ENCODE measurements at regions not wholly inside any gene's neighbourhood (a gene's known extent, or its start where the extent isn't known, plus 50 kb on each side); places are given as distances from the start of the nearest gene placed in this dataset.

DNA sequence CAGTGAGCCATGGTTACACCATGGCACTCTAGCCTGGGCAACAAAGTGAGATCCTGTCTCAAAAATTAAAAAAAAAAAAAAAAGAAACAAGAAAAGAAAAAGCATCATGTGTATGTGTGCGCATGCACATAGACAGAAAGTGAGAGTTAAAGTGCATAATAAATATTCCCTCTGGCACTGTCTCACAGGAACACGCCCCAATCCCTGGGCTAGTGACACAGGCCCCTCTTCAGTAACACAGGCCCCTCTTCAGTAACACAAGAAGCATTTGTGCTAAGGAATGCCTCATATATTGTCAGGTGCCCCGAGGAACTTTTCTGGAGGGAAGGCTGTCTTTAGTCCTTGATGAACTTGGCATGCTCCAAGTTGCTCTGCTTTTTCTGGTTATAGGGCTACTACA, 57.5 kb downstream of the RPL27A start:
- H3K4me3 ChIP-seq (ENCODE audit: low read depth, low read length): no peak overlapping the region
- no peak for DNase-seq (ENCODE audit: low read depth)
- TF ChIP-seq CTCF (IDR thresholded peaks at IDR 0.05; ENCODE audit: insufficient read depth, low read depth, low read length, missing control alignments): no peak

GRCh38 chr11:8744423-8744822, 61.8 kb downstream of the RPL27A start:
- TF ChIP-seq CTCF (IDR thresholded peaks at IDR 0.05; ENCODE audit: insufficient read depth, low read depth, low read length, missing control alignments): no peak
- H3K4me3 ChIP-seq (ENCODE audit: low read depth, low read length): no peak overlapping the region
- DNase-seq (ENCODE audit: low read depth): no peak

GRCh38 chr11:8745431-8746253, 63.0 kb downstream of the RPL27A start:
- TF ChIP-seq CTCF (IDR thresholded peaks at IDR 0.05; ENCODE audit: insufficient read depth, low read depth, low read length, missing control alignments): no peak
- no peak overlapping the region for H3K4me3 ChIP-seq (ENCODE audit: low read depth, low read length)
- no peak for DNase-seq (ENCODE audit: low read depth)

GRCh38 chr11:8746331-8746974, 63.9 kb downstream of the RPL27A start:
- DNase-seq (ENCODE audit: low read depth): no peak
- no peak overlapping the region for H3K4me3 ChIP-seq (ENCODE audit: low read depth, low read length)
- TF ChIP-seq CTCF (IDR thresholded peaks at IDR 0.05; ENCODE audit: insufficient read depth, low read depth, low read length, missing control alignments): no peak

- DNase-seq (ENCODE audit: low read depth): peak; percentile 32
- H3K4me3 ChIP-seq (ENCODE audit: low read depth, low read length): no peak overlapping the region
- no peak for TF ChIP-seq CTCF (IDR thresholded peaks at IDR 0.05; ENCODE audit: insufficient read depth, low read depth, low read length, missing control alignments)
Observed at GRCh38 chr11:8747173-8747572, 64.6 kb downstream of the RPL27A start.

- no peak overlapping the region for H3K4me3 ChIP-seq (ENCODE audit: low read depth, low read length)
- no peak for TF ChIP-seq CTCF (IDR thresholded peaks at IDR 0.05; ENCODE audit: insufficient read depth, low read depth, low read length, missing control alignments)
- no peak for DNase-seq (ENCODE audit: low read depth)
Observed at GRCh38 chr11:8748317-8748716, 65.7 kb downstream of the RPL27A start.
